HG03571 (cell line): ENCODE measurements at regions not wholly inside any gene's neighbourhood (a gene's known extent, or its start where the extent isn't known, plus 50 kb on each side); places are given as distances from the start of the nearest gene placed in this dataset.
"Not testable (repeated sequence)": the region's sequence is repeated elsewhere in the genome, so short reads cannot be mapped to it uniquely, and the experiment has no call there.

Experiments used
- ATAC-seq: cut with Tn5 transposase; IDR thresholded peaks from one replicate; pipeline ENCODE4 v1.9.1; 2021; ENCODE audit not compliant: unreplicated experiment

GRCh38 chr2:230593765-230594164 is 118.9 kb upstream of the CAB39 start:
- ATAC-seq: no peak

- no peak for ATAC-seq
Measured at GRCh38 chr2:230594286-230594840, 118.3 kb upstream of the CAB39 start.

- ATAC-seq: no peak
Measured at GRCh38 chr2:230599853-230600252, 112.8 kb upstream of the CAB39 start.

- ATAC-seq: no peak
Measured at GRCh38 chr2:230600285-230600684, 112.4 kb upstream of the CAB39 start.

GRCh38 chr2:230600881-230601280 is 111.8 kb upstream of the CAB39 start:
- ATAC-seq: no peak

DNA sequence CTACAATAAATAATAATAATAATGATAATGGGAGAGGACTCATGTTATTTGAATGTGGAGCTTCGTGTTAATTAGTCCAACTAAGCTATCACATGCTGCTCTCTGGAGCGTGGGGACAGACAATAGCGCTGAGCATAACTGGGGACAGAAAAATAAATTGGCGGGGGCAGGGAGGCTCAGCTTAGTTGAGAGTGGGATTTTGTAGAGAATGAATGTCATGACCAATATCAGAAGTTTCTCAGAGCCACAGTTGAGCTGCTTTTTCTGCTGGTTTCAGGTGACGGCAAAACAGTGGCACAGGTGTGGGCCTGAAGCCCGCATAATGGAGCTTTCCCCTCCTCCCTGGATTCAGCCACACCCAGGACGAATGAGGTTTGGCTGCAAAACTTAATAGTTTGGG is 111.1 kb upstream of the CAB39 start:
- peak; percentile 46 for ATAC-seq

GRCh38 chr2:230602562-230603230 is 109.9 kb upstream of the CAB39 start:
- peak; percentile 64 for ATAC-seq

- ATAC-seq: not testable (repeated sequence)
Measured at GRCh38 chr2:230603317-230603716, 109.3 kb upstream of the CAB39 start.

- ATAC-seq: not testable (repeated sequence)
Measured at GRCh38 chr2:230604158-230604557, 108.5 kb upstream of the CAB39 start.

GRCh38 chr2:230614040-230614439 is 98.6 kb upstream of the CAB39 start:
- ATAC-seq: no peak

DNA sequence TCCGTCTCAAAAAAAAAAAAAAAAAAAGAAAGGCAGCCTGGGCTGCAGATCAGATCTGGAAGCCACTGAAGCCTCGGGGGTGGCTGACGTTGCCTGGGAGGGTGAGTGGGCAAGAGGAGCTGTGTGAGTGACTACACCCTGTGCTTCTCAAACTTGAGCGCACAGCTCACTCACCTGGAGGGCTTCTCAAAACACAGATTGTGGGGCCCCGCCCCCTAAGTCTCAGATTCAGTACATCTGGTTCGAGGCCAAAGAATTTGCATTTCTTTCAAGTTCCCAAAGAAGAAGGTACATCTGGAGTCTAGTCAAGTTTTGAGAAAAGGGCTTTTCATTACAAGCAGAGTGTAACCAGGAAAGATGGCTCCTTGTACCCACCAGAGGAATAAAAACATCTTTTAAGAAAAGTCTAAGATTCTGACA is 97.7 kb upstream of the CAB39 start:
- peak; percentile 80 for ATAC-seq

- ATAC-seq: not testable (repeated sequence)
Measured at GRCh38 chr2:230617256-230617706, 95.4 kb upstream of the CAB39 start.

DNA sequence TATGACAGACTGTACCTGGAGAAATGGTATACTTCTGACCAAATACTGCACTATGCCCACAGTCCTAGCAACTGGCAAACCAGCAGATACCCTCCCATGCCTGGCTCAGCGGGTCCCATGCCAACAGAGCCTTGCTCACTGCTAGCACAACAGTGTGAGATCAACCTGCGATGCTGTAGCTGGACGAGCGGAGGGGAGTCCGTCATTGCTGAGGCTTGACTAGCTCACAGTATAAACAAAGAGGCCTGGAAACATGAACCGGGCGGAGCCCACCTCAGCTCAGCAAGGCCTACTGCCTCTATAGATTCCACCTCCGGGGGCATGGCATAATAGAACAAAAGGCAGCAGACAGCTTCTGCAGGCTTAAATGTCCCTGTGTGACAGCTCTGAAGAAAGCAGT is 93.2 kb upstream of the CAB39 start:
- no peak for ATAC-seq

GRCh38 chr2:230625220-230625619 is 87.4 kb upstream of the CAB39 start:
- ATAC-seq: not testable (repeated sequence)

GRCh38 chr2:230627091-230627490 is 85.6 kb upstream of the CAB39 start:
- not testable (repeated sequence) for ATAC-seq

GRCh38 chr2:230627806-230628724 is 84.6 kb upstream of the CAB39 start:
- no peak for ATAC-seq

- no peak for ATAC-seq
Measured at GRCh38 chr2:230631470-230631869, 81.2 kb upstream of the CAB39 start.

- ATAC-seq: no peak
Measured at GRCh38 chr2:230634146-230634545, 78.5 kb upstream of the CAB39 start.

DNA sequence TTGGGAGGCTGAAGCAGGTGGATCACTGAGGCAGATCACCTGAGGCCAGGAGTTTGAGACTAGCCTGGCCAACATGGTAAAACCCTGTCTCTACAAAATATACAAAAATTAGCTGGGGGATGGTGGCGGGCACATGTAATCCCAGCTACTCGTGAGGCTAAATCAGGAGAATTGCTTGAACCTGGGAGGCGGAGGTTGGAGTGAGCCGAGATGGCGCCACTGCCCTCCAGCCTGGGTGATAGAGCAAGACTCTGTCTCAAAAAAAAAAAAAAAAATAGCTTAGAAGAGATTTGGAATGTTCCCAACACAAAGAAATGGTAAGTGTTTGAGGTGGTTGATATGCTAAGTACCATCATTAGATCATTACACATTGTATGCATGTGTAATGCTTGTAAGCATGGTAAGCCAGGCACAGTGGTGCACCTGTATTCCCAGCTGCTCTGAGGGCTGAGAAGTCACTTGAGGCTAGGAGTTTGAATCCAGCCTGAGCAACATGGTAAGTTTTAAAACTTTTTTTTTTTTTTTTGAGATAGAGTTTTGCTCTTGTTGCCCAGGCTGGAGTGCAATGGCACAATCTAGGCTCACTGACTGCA is 77.8 kb upstream of the CAB39 start:
- not testable (repeated sequence) for ATAC-seq

DNA sequence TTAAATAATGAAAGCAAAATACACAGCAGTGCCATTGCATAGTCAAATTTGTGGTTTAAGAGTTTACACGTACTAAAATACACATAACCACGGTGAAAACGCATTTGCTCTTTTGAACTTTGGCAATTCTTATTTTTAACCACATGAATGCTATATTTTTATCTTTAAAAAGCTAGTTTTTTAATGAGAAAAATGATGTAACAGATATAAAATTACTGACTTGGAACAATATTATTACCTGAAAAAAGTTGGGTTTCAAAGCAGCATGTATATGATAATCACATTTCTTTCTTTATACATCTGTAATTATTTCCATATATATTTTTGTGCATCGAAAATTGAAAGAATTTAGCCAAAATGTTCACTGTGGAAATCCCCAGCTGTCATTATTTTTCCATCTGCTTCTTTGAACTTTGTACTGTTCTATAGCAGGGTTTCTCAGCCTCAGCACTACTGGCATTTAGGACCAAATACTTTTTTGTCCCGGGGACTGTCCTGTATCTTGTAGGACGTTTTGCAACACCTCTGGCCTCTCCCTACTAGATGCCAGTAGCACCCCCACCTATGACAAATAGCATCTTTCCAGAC is 75.9 kb upstream of the CAB39 start:
- no peak for ATAC-seq

- ATAC-seq: not testable (repeated sequence)
Measured at GRCh38 chr2:230637486-230637885, 75.2 kb upstream of the CAB39 start.
